Putamen (tissue), 1 donor: ENCODE measurements at regions not wholly inside any gene's neighbourhood (a gene's known extent, or its start where the extent isn't known, plus 50 kb on each side); places are given as distances from the start of the nearest gene placed in this dataset.

ENCODE experiments used
- DNase-seq: peaks from one replicate; pipeline ENCODE4 v3.0.0-alpha.2; 2016; ENCODE audit warnings: low spot score

- DNase-seq: no peak
These were observed 1360.1 kb upstream of the CDH6 start for GRCh38 chr5:29833394-29833793.

- DNase-seq: no peak
These were observed 1371.0 kb upstream of the CDH6 start for GRCh38 chr5:29822521-29822920.

GRCh38 chr5:29811914-29812679, 1381.4 kb upstream of the CDH6 start:
- DNase-seq: peak; percentile 5

- DNase-seq: no peak
These were observed 1387.7 kb upstream of the CDH6 start for GRCh38 chr5:29805804-29806203.

GRCh38 chr5:29800752-29801151, 1392.7 kb upstream of the CDH6 start:
- no peak for DNase-seq

- no peak for DNase-seq
These were observed 1397.5 kb upstream of the CDH6 start for GRCh38 chr5:29796013-29796412.

GRCh38 chr5:29795096-29795652, 1398.3 kb upstream of the CDH6 start:
- no peak for DNase-seq

GRCh38 chr5:29794141-29794787, 1399.2 kb upstream of the CDH6 start:
- no peak for DNase-seq

GRCh38 chr5:29790281-29790680, 1403.2 kb upstream of the CDH6 start:
- no peak for DNase-seq

- no peak for DNase-seq
These were observed 1413.1 kb upstream of the CDH6 start for GRCh38 chr5:29780401-29780800.

GRCh38 chr5:29779141-29779540, 1414.3 kb upstream of the CDH6 start:
- no peak for DNase-seq

- no peak for DNase-seq
These were observed 1416.1 kb upstream of the CDH6 start for GRCh38 chr5:29777373-29777772.

- DNase-seq: no peak
These were observed 1422.5 kb upstream of the CDH6 start for GRCh38 chr5:29770936-29771335.

- no peak for DNase-seq
These were observed 1424.0 kb upstream of the CDH6 start for GRCh38 chr5:29769474-29769873.

GRCh38 chr5:29758986-29759421, 1434.5 kb upstream of the CDH6 start:
- no peak for DNase-seq

- DNase-seq: no peak
These were observed 1443.0 kb upstream of the CDH6 start for GRCh38 chr5:29750453-29750852.

- DNase-seq: no peak
These were observed 1448.9 kb upstream of the CDH6 start for GRCh38 chr5:29744618-29745017.

- DNase-seq: no peak
These were observed 1472.5 kb upstream of the CDH6 start for GRCh38 chr5:29720954-29721353.

GRCh38 chr5:29719171-29719570, 1474.3 kb upstream of the CDH6 start:
- DNase-seq: no peak

- DNase-seq: no peak
These were observed 1478.3 kb upstream of the CDH6 start for GRCh38 chr5:29715167-29715566.

- DNase-seq: no peak
These were observed 1490.6 kb upstream of the CDH6 start for GRCh38 chr5:29702875-29703274.

GRCh38 chr5:29701600-29701999, 1491.9 kb upstream of the CDH6 start:
- no peak for DNase-seq

GRCh38 chr5:29697785-29698414, 1495.6 kb upstream of the CDH6 start:
- DNase-seq: no peak
